Activated naive CD4-positive, alpha-beta T cell treated with anti-CD3 and anti-CD28 coated beads, Interleukin-2, amount 10 ng/mL, durations not matched to agents 7 days and 5 days (primary cell): ENCODE measurements at regions not wholly inside any gene's neighbourhood (a gene's known extent, or its start where the extent isn't known, plus 50 kb on each side); places are given as distances from the start of the nearest gene placed in this dataset.

Experiments used
- CTCF ChIA-PET: fragments of 350-600 bp; sonication (Branson Sonifier 250); formaldehyde crosslinking; loops from one replicate; lab custom pipeline; 2021; ENCODE audit warnings: antibody characterized with exemption; lab: Charles Lee
- DNase-seq: peaks from one replicate; pipeline ENCODE4 v3.0.0-alpha.2; 2020
- H3K27ac Mint-ChIP-seq: one replicate; pipeline ENCODE4 v1.8.0; 2021; ENCODE audit warnings: mild to moderate bottlenecking, moderate library complexity, mixed read lengths
- H3K27me3 Mint-ChIP-seq: one replicate; pipeline ENCODE4 v1.8.0; 2021; ENCODE audit warnings: mild to moderate bottlenecking, mixed read lengths
- H3K36me3 Mint-ChIP-seq: one replicate; pipeline ENCODE4 v1.8.0; 2021; ENCODE audit warnings: mixed read lengths
- H3K4me1 Mint-ChIP-seq: one replicate; pipeline ENCODE4 v1.8.0; 2021; ENCODE audit warnings: mixed read lengths
- H3K4me3 Mint-ChIP-seq: one replicate; pipeline ENCODE4 v1.8.0; 2021; ENCODE audit warnings: mild to moderate bottlenecking, moderate library complexity, mixed read lengths
- H3K9me3 Mint-ChIP-seq: one replicate; pipeline ENCODE4 v1.8.0; 2021; ENCODE audit warnings: mixed read lengths

- Mint-ChIP-seq H3K4me3 (no peak overlapping the region), H3K9me3 (no peaks in the 10 kb centered on the region), H3K4me1 (no peaks in the 10 kb centered on the region), H3K36me3 (no peaks in the 10 kb centered on the region), H3K27ac (no peak overlapping the region), H3K27me3 (no peaks in the 10 kb centered on the region)
- CTCF ChIA-PET: no interaction called here
- no peak for DNase-seq
These were observed 197.6 kb upstream of the MEF2C start for GRCh38 chr5:89080467-89081116.

GRCh38 chr5:89072842-89073672, 190.1 kb upstream of the MEF2C start:
- no peak for DNase-seq
- no peak overlapping the region for H3K4me3 Mint-ChIP-seq
- H3K9me3 Mint-ChIP-seq: no peaks in the 10 kb centered on the region
- no peaks in the 10 kb centered on the region for H3K27me3 Mint-ChIP-seq
- H3K27ac Mint-ChIP-seq: no peak overlapping the region
- CTCF ChIA-PET: no interaction called here
- no peaks in the 10 kb centered on the region for H3K36me3 Mint-ChIP-seq
- no peaks in the 10 kb centered on the region for H3K4me1 Mint-ChIP-seq

GRCh38 chr5:89071941-89072331, 189.0 kb upstream of the MEF2C start:
- no peak for DNase-seq
- Mint-ChIP-seq H3K27ac (no peak overlapping the region), H3K4me1 (no peaks in the 10 kb centered on the region), H3K27me3 (no peaks in the 10 kb centered on the region), H3K4me3 (no peak overlapping the region), H3K36me3 (no peaks in the 10 kb centered on the region), H3K9me3 (no peaks in the 10 kb centered on the region)
- CTCF ChIA-PET: no interaction called here

GRCh38 chr5:89071101-89071940, 188.3 kb upstream of the MEF2C start:
- Mint-ChIP-seq H3K27ac (no peak overlapping the region), H3K27me3 (no peaks in the 10 kb centered on the region), H3K36me3 (no peaks in the 10 kb centered on the region), H3K9me3 (no peaks in the 10 kb centered on the region), H3K4me3 (no peak overlapping the region), H3K4me1 (no peaks in the 10 kb centered on the region)
- DNase-seq: no peak
- CTCF ChIA-PET: no interaction called here

DNA sequence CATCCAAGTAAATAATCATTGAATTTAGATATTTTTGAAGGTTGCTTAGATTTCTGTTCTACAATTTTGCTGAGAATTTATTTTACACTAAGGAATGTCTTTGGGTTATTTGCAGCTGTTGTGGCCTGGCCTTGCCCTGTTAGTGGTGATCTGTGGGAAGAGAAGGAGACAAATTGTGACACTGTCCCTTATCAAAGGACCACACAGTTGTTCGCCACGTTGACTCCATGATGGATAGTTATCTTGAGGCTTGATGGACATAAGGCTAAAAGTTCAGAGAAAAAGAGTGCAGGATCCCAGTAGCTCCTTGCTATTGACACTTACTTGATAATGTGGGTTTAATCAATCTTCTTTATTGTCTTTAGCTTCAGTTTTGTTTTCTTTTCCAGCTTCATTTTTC, 186.6 kb upstream of the MEF2C start:
- DNase-seq: no peak
- no peak overlapping the region for H3K4me3 Mint-ChIP-seq
- H3K4me1 Mint-ChIP-seq: no peaks in the 10 kb centered on the region
- H3K9me3 Mint-ChIP-seq: no peaks in the 10 kb centered on the region
- CTCF ChIA-PET: no interaction called here
- H3K27me3 Mint-ChIP-seq: no peaks in the 10 kb centered on the region
- H3K36me3 Mint-ChIP-seq: no peaks in the 10 kb centered on the region
- H3K27ac Mint-ChIP-seq: no peak overlapping the region

- no peaks in the 10 kb centered on the region for H3K9me3 Mint-ChIP-seq
- no peak overlapping the region for H3K4me3 Mint-ChIP-seq
- no peak for DNase-seq
- H3K4me1 Mint-ChIP-seq: no peaks in the 10 kb centered on the region
- H3K36me3 Mint-ChIP-seq: no peaks in the 10 kb centered on the region
- CTCF ChIA-PET: interaction anchor here (0.8 kb wide), 1 partner anchor 338 kb away, joined by 3 read pairs; no protein-coding TSS in a partner anchor
- no peak overlapping the region for H3K27ac Mint-ChIP-seq
- no peaks in the 10 kb centered on the region for H3K27me3 Mint-ChIP-seq
These were observed 184.4 kb upstream of the MEF2C start for GRCh38 chr5:89067362-89067761.

DNA sequence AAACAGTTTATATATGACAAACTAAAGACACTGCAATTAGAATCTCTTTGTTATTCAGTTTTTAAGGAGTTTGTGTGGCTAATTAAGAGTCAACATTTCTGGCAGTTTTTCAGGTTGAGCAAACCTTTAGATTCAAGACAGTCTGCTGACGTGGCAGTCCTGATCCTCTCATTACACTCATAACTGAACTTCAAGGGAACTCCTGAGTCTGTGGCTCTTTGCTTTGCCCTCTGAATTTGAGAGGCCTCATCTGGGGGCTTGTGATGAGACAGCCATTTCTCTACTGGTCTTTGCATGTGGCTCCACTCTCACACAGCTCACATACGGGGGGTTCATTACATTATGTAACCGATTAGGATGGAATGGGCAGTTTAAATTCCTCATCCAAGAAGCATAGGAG, 182.9 kb upstream of the MEF2C start:
- Mint-ChIP-seq H3K27me3 (no peaks in the 10 kb centered on the region), H3K4me1 (no peaks in the 10 kb centered on the region), H3K4me3 (no peak overlapping the region), H3K27ac (no peak overlapping the region), H3K9me3 (no peaks in the 10 kb centered on the region), H3K36me3 (no peaks in the 10 kb centered on the region)
- CTCF ChIA-PET: no interaction called here
- no peak for DNase-seq

DNA sequence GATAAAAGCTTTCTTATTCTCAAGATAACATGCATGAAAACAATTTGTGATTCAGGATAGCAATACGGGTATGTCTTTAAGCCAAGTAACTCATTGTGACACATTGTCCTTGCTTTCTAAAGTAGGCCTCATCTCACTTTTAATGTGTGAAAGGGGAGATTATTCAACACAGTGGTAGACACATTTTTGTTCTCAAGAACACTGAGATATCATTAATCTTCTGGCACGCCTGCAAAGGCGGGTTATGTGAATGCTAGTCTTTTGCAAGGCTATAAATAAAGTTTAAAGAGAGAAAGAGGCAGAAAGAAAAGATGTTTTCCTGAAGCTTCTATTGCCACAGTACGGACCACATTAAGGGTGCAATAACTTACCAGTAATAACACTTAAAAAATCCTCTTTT, 181.8 kb upstream of the MEF2C start:
- Mint-ChIP-seq H3K36me3 (no peaks in the 10 kb centered on the region), H3K27ac (no peak overlapping the region), H3K4me1 (no peaks in the 10 kb centered on the region), H3K9me3 (no peaks in the 10 kb centered on the region), H3K27me3 (no peaks in the 10 kb centered on the region), H3K4me3 (no peak overlapping the region)
- CTCF ChIA-PET: no interaction called here
- no peak for DNase-seq

GRCh38 chr5:89064054-89064453, 181.1 kb upstream of the MEF2C start:
- no peak overlapping the region for H3K4me3 Mint-ChIP-seq
- H3K27ac Mint-ChIP-seq: no peak overlapping the region
- no peaks in the 10 kb centered on the region for H3K27me3 Mint-ChIP-seq
- no peaks in the 10 kb centered on the region for H3K4me1 Mint-ChIP-seq
- H3K9me3 Mint-ChIP-seq: no peaks in the 10 kb centered on the region
- H3K36me3 Mint-ChIP-seq: no peaks in the 10 kb centered on the region
- CTCF ChIA-PET: no interaction called here
- no peak for DNase-seq

DNA sequence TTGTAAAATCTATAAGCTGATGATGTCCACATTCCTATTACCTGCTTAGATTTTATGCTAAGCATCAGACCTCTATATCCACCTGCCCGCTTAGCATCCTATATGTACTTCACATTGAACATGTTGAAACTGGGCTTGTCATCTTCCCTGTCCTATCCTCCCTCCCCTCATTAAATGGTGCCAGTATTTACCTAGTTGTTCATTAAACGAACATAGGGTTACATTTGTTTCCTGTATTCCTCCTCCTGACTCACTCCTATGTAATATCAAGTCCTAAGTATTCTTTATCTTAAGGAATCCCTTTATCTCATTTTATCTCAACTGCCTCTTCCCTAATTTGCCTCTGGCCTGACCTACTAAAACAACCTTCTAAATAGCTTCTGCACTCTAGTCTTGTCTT, 177.8 kb upstream of the MEF2C start:
- CTCF ChIA-PET: no interaction called here
- H3K4me3 Mint-ChIP-seq: no peak overlapping the region
- no peaks in the 10 kb centered on the region for H3K4me1 Mint-ChIP-seq
- H3K27me3 Mint-ChIP-seq: no peaks in the 10 kb centered on the region
- H3K36me3 Mint-ChIP-seq: no peaks in the 10 kb centered on the region
- no peak overlapping the region for H3K27ac Mint-ChIP-seq
- no peaks in the 10 kb centered on the region for H3K9me3 Mint-ChIP-seq
- no peak for DNase-seq

DNA sequence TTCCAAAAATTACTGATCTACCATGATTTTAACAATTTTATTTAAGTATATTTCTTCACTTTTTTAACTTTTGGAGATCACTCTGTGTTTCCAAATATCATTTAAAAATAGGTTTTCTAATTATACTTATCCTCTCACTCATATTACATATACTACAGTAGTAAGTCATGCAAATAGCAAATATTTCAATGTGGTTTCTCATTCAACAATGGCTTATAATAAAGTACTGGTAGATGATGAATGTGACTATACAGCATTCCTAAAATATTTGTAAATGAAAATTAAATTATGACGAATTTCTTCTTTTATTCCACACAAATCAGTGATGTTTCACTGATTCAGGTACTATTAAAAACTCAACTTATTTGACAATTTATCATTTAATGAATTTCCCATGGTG, 176.3 kb upstream of the MEF2C start:
- CTCF ChIA-PET: no interaction called here
- no peaks in the 10 kb centered on the region for H3K9me3 Mint-ChIP-seq
- no peak for DNase-seq

GRCh38 chr5:89055695-89056085, 172.7 kb upstream of the MEF2C start:
- no peak for DNase-seq
- peaks cover 2% of the 10 kb centered on the region for H3K9me3 Mint-ChIP-seq
- no peak overlapping the region for H3K27ac Mint-ChIP-seq
- no peaks in the 10 kb centered on the region for H3K27me3 Mint-ChIP-seq
- no peaks in the 10 kb centered on the region for H3K4me1 Mint-ChIP-seq
- CTCF ChIA-PET: no interaction called here
- no peak overlapping the region for H3K4me3 Mint-ChIP-seq
- H3K36me3 Mint-ChIP-seq: no peaks in the 10 kb centered on the region

More for the DNA sequence above, 176.3 kb upstream of the MEF2C start:
- H3K27me3 Mint-ChIP-seq: no peaks in the 10 kb centered on the region
- H3K4me3 Mint-ChIP-seq: no peak overlapping the region
- H3K36me3 Mint-ChIP-seq: no peaks in the 10 kb centered on the region
- H3K4me1 Mint-ChIP-seq: no peaks in the 10 kb centered on the region
- H3K27ac Mint-ChIP-seq: no peak overlapping the region

DNA sequence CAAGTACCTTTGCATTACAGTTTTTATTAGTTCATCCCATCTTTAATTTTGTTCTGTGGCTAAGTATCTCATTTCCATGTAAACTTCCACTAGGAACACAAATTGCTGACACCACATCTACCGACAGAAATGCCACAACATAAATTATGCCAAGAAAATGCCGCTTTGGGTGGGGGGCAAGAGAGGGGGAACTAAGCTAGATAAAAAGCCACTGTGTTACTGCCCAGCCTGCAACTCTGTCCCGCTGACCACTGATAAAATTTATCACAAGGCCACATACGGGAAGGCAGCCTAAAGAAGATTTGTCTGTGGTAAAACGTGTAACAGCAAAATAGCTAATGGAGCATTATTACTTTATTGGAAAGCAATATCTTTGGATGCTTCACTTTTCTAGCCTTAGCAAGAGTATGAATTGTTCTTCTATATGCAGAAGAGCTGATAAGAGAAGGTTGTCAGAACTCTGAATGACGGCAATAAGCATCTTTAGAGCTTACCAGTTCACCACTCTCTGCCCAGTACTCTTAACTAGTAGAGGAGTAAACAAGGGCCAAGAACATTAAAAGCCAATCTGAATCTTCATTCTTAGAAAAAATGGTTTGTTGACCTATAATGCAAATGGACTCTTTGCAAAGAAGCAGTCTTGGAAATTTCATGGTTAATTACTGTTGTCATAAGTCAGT, 172.2 kb upstream of the MEF2C start:
- no peak for DNase-seq
- CTCF ChIA-PET: no interaction called here
- Mint-ChIP-seq H3K9me3 (peaks cover 6% of the 10 kb centered on the region), H3K4me3 (no peak overlapping the region), H3K27me3 (no peaks in the 10 kb centered on the region), H3K27ac (no peak overlapping the region), H3K36me3 (no peaks in the 10 kb centered on the region), H3K4me1 (no peaks in the 10 kb centered on the region)

GRCh38 chr5:89053547-89053946, 170.6 kb upstream of the MEF2C start:
- Mint-ChIP-seq H3K9me3 (peaks cover 9% of the 10 kb centered on the region), H3K4me1 (no peaks in the 10 kb centered on the region), H3K4me3 (no peak overlapping the region), H3K27ac (no peak overlapping the region), H3K27me3 (no peaks in the 10 kb centered on the region), H3K36me3 (no peaks in the 10 kb centered on the region)
- CTCF ChIA-PET: no interaction called here
- no peak for DNase-seq
